Right atrium auricular region (tissue), 2 donors: ENCODE measurements at regions not wholly inside any gene's neighbourhood (a gene's known extent, or its start where the extent isn't known, plus 50 kb on each side); places are given as distances from the start of the nearest gene placed in this dataset.

Experiments
- DNase-seq: peaks from one replicate; pipeline ENCODE4 v3.0.0-alpha.2; 2019; ENCODE audit warnings: low spot score
- H3K27ac ChIP-seq, 2 donors: fragments of 200-600 bp; sonication (generic); 1 replicate in 1 of 2; 2 replicates in 1 of 2; pipeline ENCODE4 v1.5.1; 2016 to 2019
- H3K27me3 ChIP-seq, 2 donors: fragments of 200-600 bp; sonication (generic); one replicate each; pipeline versions ENCODE4 v1.5.1 to v1.6.0; 2017 to 2019
- H3K36me3 ChIP-seq: fragments of 200-600 bp; sonication (generic); one replicate; pipeline ENCODE4 v1.5.1; 2016
- H3K4me1 ChIP-seq, 2 donors: fragments of 200-600 bp; sonication (generic); one replicate each; pipeline versions ENCODE4 v1.5.1 to v1.6.0; 2017 to 2019
- H3K4me3 ChIP-seq, 2 donors: fragments of 200-600 bp; sonication (generic); 1 replicate in 1 of 2; 2 replicates in 1 of 2; pipeline ENCODE4 v1.5.1; 2017 to 2019; ENCODE audit warnings: mild to moderate bottlenecking in 1 of 2, moderate library complexity in 1 of 2
- H3K9me3 ChIP-seq, 2 donors: fragments of 200-600 bp; sonication (generic); one replicate each; pipeline ENCODE4 v1.5.1; 2019
- TF ChIP-seq, protein P1 (sequence below), 2 donors: fragments of 200-600 bp; sonication (generic); IDR thresholded peaks; one replicate each; pipeline ENCODE4 v1.5.1; 2019; ENCODE audit warnings: antibody characterized with exemption in 2 of 2

DNA sequence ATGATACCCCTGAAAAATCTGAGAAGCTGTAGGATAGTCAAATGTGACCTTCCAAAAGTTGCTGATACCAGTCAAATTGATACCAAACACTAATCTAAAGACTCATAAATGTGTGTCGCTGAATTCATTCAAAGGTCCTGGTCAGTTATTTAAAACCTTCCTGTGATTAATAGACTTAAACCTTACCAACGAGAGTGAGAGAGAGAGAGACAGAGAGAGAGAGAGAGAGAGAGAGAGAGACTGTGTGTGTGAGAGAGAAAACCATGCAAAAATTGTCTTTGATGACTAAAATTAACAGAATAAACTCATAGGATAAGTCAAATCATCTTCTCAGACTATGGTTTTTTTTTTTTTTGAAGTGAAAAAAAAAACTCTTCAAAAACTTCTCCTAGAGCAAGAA lies 370.9 kb upstream of the HS3ST5 start:
- no peaks in the 10 kb centered on the region for H3K9me3 ChIP-seq
- TF ChIP-seq, protein P1, sequence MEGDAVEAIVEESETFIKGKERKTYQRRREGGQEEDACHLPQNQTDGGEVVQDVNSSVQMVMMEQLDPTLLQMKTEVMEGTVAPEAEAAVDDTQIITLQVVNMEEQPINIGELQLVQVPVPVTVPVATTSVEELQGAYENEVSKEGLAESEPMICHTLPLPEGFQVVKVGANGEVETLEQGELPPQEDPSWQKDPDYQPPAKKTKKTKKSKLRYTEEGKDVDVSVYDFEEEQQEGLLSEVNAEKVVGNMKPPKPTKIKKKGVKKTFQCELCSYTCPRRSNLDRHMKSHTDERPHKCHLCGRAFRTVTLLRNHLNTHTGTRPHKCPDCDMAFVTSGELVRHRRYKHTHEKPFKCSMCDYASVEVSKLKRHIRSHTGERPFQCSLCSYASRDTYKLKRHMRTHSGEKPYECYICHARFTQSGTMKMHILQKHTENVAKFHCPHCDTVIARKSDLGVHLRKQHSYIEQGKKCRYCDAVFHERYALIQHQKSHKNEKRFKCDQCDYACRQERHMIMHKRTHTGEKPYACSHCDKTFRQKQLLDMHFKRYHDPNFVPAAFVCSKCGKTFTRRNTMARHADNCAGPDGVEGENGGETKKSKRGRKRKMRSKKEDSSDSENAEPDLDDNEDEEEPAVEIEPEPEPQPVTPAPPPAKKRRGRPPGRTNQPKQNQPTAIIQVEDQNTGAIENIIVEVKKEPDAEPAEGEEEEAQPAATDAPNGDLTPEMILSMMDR (IDR thresholded peaks at IDR 0.05), result no peak
- H3K4me1 ChIP-seq, result no peaks in the 10 kb centered on the region
- no peak overlapping the region for H3K27ac ChIP-seq
- no peaks in the 10 kb centered on the region for H3K27me3 ChIP-seq
- H3K4me3 ChIP-seq, result no peak overlapping the region
- DNase-seq, result no peak
- no peaks in the 10 kb centered on the region for H3K36me3 ChIP-seq

DNA sequence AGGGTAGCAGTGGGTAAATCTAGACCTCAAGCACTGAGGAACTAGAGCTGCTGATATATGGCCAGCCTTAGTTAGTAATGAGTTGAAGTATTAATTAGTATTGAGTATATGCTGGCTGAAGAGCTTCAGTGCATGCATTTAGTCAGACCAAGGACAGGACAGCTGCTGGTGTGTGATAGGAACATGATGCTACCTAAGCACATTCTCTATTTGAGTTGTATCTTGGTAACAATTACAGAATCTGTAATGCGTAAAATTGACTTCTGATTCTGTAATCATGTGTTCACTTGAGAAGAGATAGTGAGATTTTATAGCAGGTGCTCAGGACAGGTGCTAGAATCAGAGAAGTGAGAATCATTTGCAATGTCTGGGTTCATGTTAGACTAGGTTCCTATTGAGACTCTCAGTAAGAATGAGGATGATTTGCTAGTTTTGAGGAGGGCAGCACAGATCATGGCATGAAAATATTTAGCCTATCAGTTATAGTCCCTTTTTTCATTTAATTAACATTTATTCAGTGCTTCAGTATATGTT lies 369.4 kb upstream of the HS3ST5 start:
- TF ChIP-seq, protein P1 (IDR thresholded peaks at IDR 0.05), result no peak
- Histone ChIP-seq H3K4me1 (no peaks in the 10 kb centered on the region), H3K9me3 (no peaks in the 10 kb centered on the region), H3K4me3 (no peak overlapping the region), H3K27me3 (no peaks in the 10 kb centered on the region), H3K27ac (no peak overlapping the region), H3K36me3 (no peaks in the 10 kb centered on the region)
- no peak for DNase-seq

DNA sequence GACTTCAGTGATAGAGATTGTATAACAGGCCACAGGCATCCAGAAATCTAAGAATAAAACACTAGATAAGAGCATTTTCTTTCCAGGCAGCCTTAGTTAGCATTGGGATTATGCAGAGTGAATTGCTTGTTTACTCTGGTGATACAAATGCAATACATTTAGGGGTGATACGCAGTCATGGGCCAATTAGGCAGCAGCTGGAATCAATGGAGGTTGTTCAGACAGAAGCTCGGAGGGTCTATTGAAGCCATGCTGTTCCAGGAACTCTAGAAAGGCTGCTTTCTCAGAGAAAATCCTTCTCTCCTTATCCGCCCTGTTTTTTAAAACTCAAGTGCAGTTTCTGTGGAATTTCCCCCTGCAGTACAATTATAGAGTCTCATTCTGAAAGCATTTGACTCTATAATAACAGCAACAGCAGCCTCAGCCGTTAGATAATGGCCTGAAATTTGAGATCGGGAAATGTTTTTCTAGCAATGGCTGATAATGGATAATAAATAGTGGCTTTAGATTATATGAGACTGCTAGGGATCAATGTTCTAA lies 364.3 kb upstream of the HS3ST5 start:
- Histone ChIP-seq H3K36me3 (no peaks in the 10 kb centered on the region), H3K9me3 (no peaks in the 10 kb centered on the region), H3K4me1 (no peaks in the 10 kb centered on the region), H3K27ac (no peak overlapping the region), H3K27me3 (no peaks in the 10 kb centered on the region), H3K4me3 (no peak overlapping the region)
- TF ChIP-seq, protein P1 (IDR thresholded peaks at IDR 0.05), result no peak
- DNase-seq, result no peak

DNA sequence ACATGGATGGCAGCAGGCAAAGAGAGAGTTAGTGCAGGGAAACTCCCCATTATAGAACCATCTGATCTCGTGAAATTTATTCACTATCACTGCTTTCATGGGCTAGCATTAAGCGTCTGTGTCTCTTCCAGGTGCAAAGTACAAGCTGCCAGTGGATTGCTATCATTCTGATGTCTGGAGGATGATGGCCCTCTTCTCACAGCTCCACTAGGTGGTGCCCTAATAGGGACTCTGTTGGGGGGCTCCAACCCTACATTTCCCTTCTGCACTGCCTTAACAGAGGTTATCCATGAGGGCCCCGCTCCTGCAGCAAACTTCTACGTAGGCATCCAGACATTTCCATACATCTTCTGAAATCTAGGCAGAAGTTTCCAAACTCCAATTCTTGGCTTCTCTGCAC lies 347.8 kb upstream of the HS3ST5 start:
- Histone ChIP-seq H3K27ac (no peak overlapping the region), H3K4me1 (no peaks in the 10 kb centered on the region), H3K36me3 (no peaks in the 10 kb centered on the region), H3K27me3 (no peaks in the 10 kb centered on the region), H3K4me3 (no peak overlapping the region), H3K9me3 (no peaks in the 10 kb centered on the region)
- TF ChIP-seq, protein P1 (IDR thresholded peaks at IDR 0.05), result no peak
- DNase-seq, result no peak

DNA sequence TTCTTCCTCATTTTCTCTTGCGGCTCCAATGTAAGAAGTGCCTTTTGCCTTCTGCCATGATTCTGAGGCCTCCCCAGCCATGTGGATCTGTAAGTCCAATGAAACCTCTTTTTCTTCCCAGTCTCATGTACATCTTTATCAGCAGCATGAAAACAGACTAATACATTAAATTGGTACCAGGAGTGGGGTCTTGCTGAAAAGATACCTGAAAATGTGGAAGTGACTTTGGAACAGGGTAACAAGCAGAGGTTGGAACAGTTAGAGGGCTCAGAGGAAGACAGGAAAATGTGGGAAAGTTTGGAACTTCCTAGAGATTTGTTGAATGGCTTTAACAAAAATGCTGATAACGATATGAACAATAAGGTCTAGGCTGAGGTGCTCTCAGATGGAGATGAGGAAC lies 316.7 kb upstream of the HS3ST5 start:
- TF ChIP-seq, protein P1 (IDR thresholded peaks at IDR 0.05), result no peak
- no peaks in the 10 kb centered on the region for H3K27me3 ChIP-seq
- no peak overlapping the region for H3K27ac ChIP-seq
- H3K4me1 ChIP-seq, result no peaks in the 10 kb centered on the region
- no peak overlapping the region for H3K4me3 ChIP-seq
- DNase-seq, result no peak
- peaks cover 0 to 18% of the 10 kb centered on the region in 2 donors for H3K9me3 ChIP-seq
- H3K36me3 ChIP-seq, result no peaks in the 10 kb centered on the region

DNA sequence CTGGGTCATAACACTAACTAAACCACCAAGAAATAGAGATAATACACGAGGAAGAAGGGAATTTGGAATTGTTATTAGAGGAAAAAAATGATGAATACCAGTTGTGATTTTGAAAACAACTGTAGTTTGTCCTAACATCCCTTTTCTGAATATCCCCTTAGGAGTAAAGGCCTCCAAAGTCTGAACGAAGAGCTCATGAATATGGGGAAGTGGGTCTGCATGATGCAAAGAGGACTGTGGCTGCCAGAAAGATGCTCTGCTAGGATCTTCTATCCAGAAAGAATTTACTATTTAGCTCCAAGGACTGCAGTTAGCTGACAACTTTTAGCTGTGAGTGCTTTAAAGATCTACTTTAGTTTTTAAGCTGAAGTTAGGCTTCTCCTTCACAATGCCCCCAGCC lies 308.8 kb upstream of the HS3ST5 start:
- Histone ChIP-seq H3K9me3 (no peaks in the 10 kb centered on the region), H3K27me3 (no peaks in the 10 kb centered on the region), H3K36me3 (no peaks in the 10 kb centered on the region), H3K4me3 (no peak overlapping the region), H3K27ac (no peak overlapping the region), H3K4me1 (no peaks in the 10 kb centered on the region)
- DNase-seq, result no peak
- TF ChIP-seq, protein P1 (IDR thresholded peaks at IDR 0.05), result no peak
